ENCODE measurements at regions not wholly inside any gene's neighbourhood (a gene's known extent, or its start where the extent isn't known, plus 50 kb on each side); places are given as distances from the start of the nearest gene placed in this dataset.
"Not testable (repeated sequence)": the region's sequence is repeated elsewhere in the genome, so short reads cannot be mapped to it uniquely, and the experiment has no call there.

GRCh38 chr2:125224188-125224587 is 1199.1 kb downstream of the CNTNAP5 start:
- H3K36me3 Mint-ChIP-seq (ENCODE audit: insufficient read depth), result no peaks in the 10 kb centered on the region

GRCh38 chr2:125224830-125225229 is 1199.7 kb downstream of the CNTNAP5 start:
- no peaks in the 10 kb centered on the region for H3K27me3 Mint-ChIP-seq (ENCODE audit: low read depth)
- H3K4me1 Mint-ChIP-seq (ENCODE audit: low read depth), result no peaks in the 10 kb centered on the region
- H3K4me3 Mint-ChIP-seq, result no peak overlapping the region
- no peak for DNase-seq
- no peaks in the 10 kb centered on the region for H3K36me3 Mint-ChIP-seq (ENCODE audit: insufficient read depth)
- peaks cover 17% of the 10 kb centered on the region for H3K9me3 Mint-ChIP-seq
- no peak for ATAC-seq

More at GRCh38 chr2:125224188-125224587, 1199.1 kb downstream of the CNTNAP5 start:
- H3K27me3 Mint-ChIP-seq (ENCODE audit: low read depth), result no peaks in the 10 kb centered on the region
- H3K4me1 Mint-ChIP-seq (ENCODE audit: low read depth), result no peaks in the 10 kb centered on the region
- no peak for DNase-seq
- no peak overlapping the region for H3K4me3 Mint-ChIP-seq
- H3K9me3 Mint-ChIP-seq, result peaks cover 22% of the 10 kb centered on the region
- no peak for ATAC-seq

- no peaks in the 10 kb centered on the region for H3K27me3 Mint-ChIP-seq (ENCODE audit: low read depth)
- H3K36me3 Mint-ChIP-seq (ENCODE audit: insufficient read depth), result no peaks in the 10 kb centered on the region
- H3K4me1 Mint-ChIP-seq (ENCODE audit: low read depth), result no peaks in the 10 kb centered on the region
- ATAC-seq (no peak), DNase-seq (no peak)
- H3K4me3 Mint-ChIP-seq, result no peak overlapping the region
- peaks cover 13% of the 10 kb centered on the region for H3K9me3 Mint-ChIP-seq
Measured at GRCh38 chr2:125227843-125228392, 1202.8 kb downstream of the CNTNAP5 start.

- ATAC-seq (no peak), DNase-seq (no peak)
- H3K4me1 Mint-ChIP-seq (ENCODE audit: low read depth), result no peaks in the 10 kb centered on the region
- no peaks in the 10 kb centered on the region for H3K27me3 Mint-ChIP-seq (ENCODE audit: low read depth)
- no peaks in the 10 kb centered on the region for H3K36me3 Mint-ChIP-seq (ENCODE audit: insufficient read depth)
- H3K9me3 Mint-ChIP-seq, result peaks cover 10% of the 10 kb centered on the region
- no peak overlapping the region for H3K4me3 Mint-ChIP-seq
Measured at GRCh38 chr2:125240870-125241269, 1215.8 kb downstream of the CNTNAP5 start.

GRCh38 chr2:125243074-125243473 is 1218.0 kb downstream of the CNTNAP5 start:
- H3K27me3 Mint-ChIP-seq (ENCODE audit: low read depth), result no peaks in the 10 kb centered on the region
- H3K4me1 Mint-ChIP-seq (ENCODE audit: low read depth), result no peaks in the 10 kb centered on the region
- H3K9me3 Mint-ChIP-seq, result peaks cover 14% of the 10 kb centered on the region
- H3K4me3 Mint-ChIP-seq, result no peak overlapping the region
- no peaks in the 10 kb centered on the region for H3K36me3 Mint-ChIP-seq (ENCODE audit: insufficient read depth)
- no peak for DNase-seq
- no peak for ATAC-seq

GRCh38 chr2:125254010-125254409 is 1228.9 kb downstream of the CNTNAP5 start:
- H3K36me3 Mint-ChIP-seq (ENCODE audit: insufficient read depth), result no peaks in the 10 kb centered on the region
- H3K27me3 Mint-ChIP-seq (ENCODE audit: low read depth), result no peaks in the 10 kb centered on the region
- DNase-seq (no peak), ATAC-seq (no peak)
- peaks cover 3% of the 10 kb centered on the region for H3K9me3 Mint-ChIP-seq
- no peak overlapping the region for H3K4me3 Mint-ChIP-seq
- H3K4me1 Mint-ChIP-seq (ENCODE audit: low read depth), result no peaks in the 10 kb centered on the region

- no peak for ATAC-seq
- H3K36me3 Mint-ChIP-seq (ENCODE audit: insufficient read depth), result no peaks in the 10 kb centered on the region
- H3K27me3 Mint-ChIP-seq (ENCODE audit: low read depth), result no peaks in the 10 kb centered on the region
- DNase-seq, result no peak
- H3K9me3 Mint-ChIP-seq, result peaks cover 11% of the 10 kb centered on the region
- H3K4me1 Mint-ChIP-seq (ENCODE audit: low read depth), result no peaks in the 10 kb centered on the region
- no peak overlapping the region for H3K4me3 Mint-ChIP-seq
Measured at GRCh38 chr2:125259451-125259850, 1234.4 kb downstream of the CNTNAP5 start.

GRCh38 chr2:125260366-125260930 is 1235.4 kb downstream of the CNTNAP5 start:
- peaks cover 14% of the 10 kb centered on the region for H3K9me3 Mint-ChIP-seq
- not testable (repeated sequence) for H3K27me3 Mint-ChIP-seq (ENCODE audit: low read depth); H3K4me3 Mint-ChIP-seq; ATAC-seq; H3K4me1 Mint-ChIP-seq (ENCODE audit: low read depth); DNase-seq; H3K36me3 Mint-ChIP-seq (ENCODE audit: insufficient read depth)

GRCh38 chr2:125264453-125264852 is 1239.4 kb downstream of the CNTNAP5 start:
- H3K9me3 Mint-ChIP-seq, result peaks cover 9% of the 10 kb centered on the region
- no peak for DNase-seq
- H3K4me1 Mint-ChIP-seq (ENCODE audit: low read depth), result no peaks in the 10 kb centered on the region
- no peak overlapping the region for H3K4me3 Mint-ChIP-seq
- no peaks in the 10 kb centered on the region for H3K27me3 Mint-ChIP-seq (ENCODE audit: low read depth)
- ATAC-seq, result no peak
- no peaks in the 10 kb centered on the region for H3K36me3 Mint-ChIP-seq (ENCODE audit: insufficient read depth)

- H3K9me3 Mint-ChIP-seq, result peaks cover 7% of the 10 kb centered on the region
- no peaks in the 10 kb centered on the region for H3K4me1 Mint-ChIP-seq (ENCODE audit: low read depth)
- ATAC-seq, result no peak
- H3K36me3 Mint-ChIP-seq (ENCODE audit: insufficient read depth), result no peaks in the 10 kb centered on the region
- no peak overlapping the region for H3K4me3 Mint-ChIP-seq
- H3K27me3 Mint-ChIP-seq (ENCODE audit: low read depth), result no peaks in the 10 kb centered on the region
- DNase-seq, result no peak
Measured at GRCh38 chr2:125267683-125268082, 1242.6 kb downstream of the CNTNAP5 start.

- H3K27me3 Mint-ChIP-seq (ENCODE audit: low read depth), result no peaks in the 10 kb centered on the region
- no peaks in the 10 kb centered on the region for H3K36me3 Mint-ChIP-seq (ENCODE audit: insufficient read depth)
- no peaks in the 10 kb centered on the region for H3K4me1 Mint-ChIP-seq (ENCODE audit: low read depth)
- no peak overlapping the region for H3K4me3 Mint-ChIP-seq
- H3K9me3 Mint-ChIP-seq, result peaks cover 7% of the 10 kb centered on the region
- ATAC-seq (no peak), DNase-seq (no peak)
Measured at GRCh38 chr2:125272651-125273050, 1247.6 kb downstream of the CNTNAP5 start.

- peaks cover 7% of the 10 kb centered on the region for H3K9me3 Mint-ChIP-seq
- no peak overlapping the region for H3K4me3 Mint-ChIP-seq
- ATAC-seq (no peak), DNase-seq (no peak)
- H3K36me3 Mint-ChIP-seq (ENCODE audit: insufficient read depth), result no peaks in the 10 kb centered on the region
- no peaks in the 10 kb centered on the region for H3K27me3 Mint-ChIP-seq (ENCODE audit: low read depth)
- H3K4me1 Mint-ChIP-seq (ENCODE audit: low read depth), result no peaks in the 10 kb centered on the region
Measured at GRCh38 chr2:125274718-125275117, 1249.6 kb downstream of the CNTNAP5 start.

GRCh38 chr2:125280265-125280664 is 1255.2 kb downstream of the CNTNAP5 start:
- Mint-ChIP-seq H3K4me3 (no peak overlapping the region), H3K4me1 (ENCODE audit: low read depth) (no peaks in the 10 kb centered on the region), H3K36me3 (ENCODE audit: insufficient read depth) (no peaks in the 10 kb centered on the region), H3K27me3 (ENCODE audit: low read depth) (no peaks in the 10 kb centered on the region), H3K9me3 (peaks cover 16% of the 10 kb centered on the region)
- no peak for DNase-seq
- no peak for ATAC-seq

GRCh38 chr2:125281242-125281641 is 1256.2 kb downstream of the CNTNAP5 start:
- Mint-ChIP-seq H3K36me3 (ENCODE audit: insufficient read depth) (no peaks in the 10 kb centered on the region), H3K4me3 (no peak overlapping the region), H3K9me3 (peaks cover 20% of the 10 kb centered on the region), H3K4me1 (ENCODE audit: low read depth) (no peaks in the 10 kb centered on the region), H3K27me3 (ENCODE audit: low read depth) (no peaks in the 10 kb centered on the region)
- ATAC-seq, result no peak
- DNase-seq, result no peak

GRCh38 chr2:125296742-125297141 is 1271.7 kb downstream of the CNTNAP5 start:
- DNase-seq (no peak), ATAC-seq (no peak)
- Mint-ChIP-seq H3K4me3 (no peak overlapping the region), H3K27me3 (ENCODE audit: low read depth) (no peaks in the 10 kb centered on the region), H3K9me3 (peaks cover 5% of the 10 kb centered on the region), H3K36me3 (ENCODE audit: insufficient read depth) (no peaks in the 10 kb centered on the region), H3K4me1 (ENCODE audit: low read depth) (no peaks in the 10 kb centered on the region)

All from activated T-cell treated with anti-CD3 and anti-CD28 coated beads, Interleukin-2, amount 50 U/mL, for 4 hours (primary cell).